GM03348 (cell line): ENCODE measurements at regions not wholly inside any gene's neighbourhood (a gene's known extent, or its start where the extent isn't known, plus 50 kb on each side); places are given as distances from the start of the nearest gene placed in this dataset.

Experiments used
- DNase-seq: peaks from one replicate; pipeline ENCODE4 v3.0.0; 2012; ENCODE audit warnings: low spot score

- DNase-seq: no peak
These were observed 107.3 kb upstream of the TMC3 start for GRCh38 chr15:81481346-81481745.

- peak; percentile 63 for DNase-seq
These were observed 106.6 kb upstream of the TMC3 start for GRCh38 chr15:81480645-81481053.

GRCh38 chr15:81478354-81478753, 104.3 kb upstream of the TMC3 start:
- DNase-seq: no peak

- no peak for DNase-seq
These were observed 101.9 kb upstream of the TMC3 start for GRCh38 chr15:81475926-81476325.

- DNase-seq: no peak
These were observed 101.5 kb upstream of the TMC3 start for GRCh38 chr15:81475471-81475870.

- no peak for DNase-seq
These were observed 99.9 kb upstream of the TMC3 start for GRCh38 chr15:81473946-81474345.

GRCh38 chr15:81473177-81473576, 99.2 kb upstream of the TMC3 start:
- DNase-seq: no peak

GRCh38 chr15:81471151-81471550, 97.1 kb upstream of the TMC3 start:
- DNase-seq: no peak

- DNase-seq: no peak
These were observed 95.1 kb upstream of the TMC3 start for GRCh38 chr15:81469154-81469553.

GRCh38 chr15:81466741-81467140, 92.7 kb upstream of the TMC3 start:
- no peak for DNase-seq

- DNase-seq: no peak
These were observed 80.0 kb upstream of the TMC3 start for GRCh38 chr15:81454024-81454423.

- no peak for DNase-seq
These were observed 76.7 kb upstream of the TMC3 start for GRCh38 chr15:81450721-81451120.

GRCh38 chr15:81449836-81450474, 75.9 kb upstream of the TMC3 start:
- DNase-seq: no peak

GRCh38 chr15:81443040-81443820, 69.2 kb upstream of the TMC3 start:
- no peak for DNase-seq

- DNase-seq: no peak
These were observed 68.4 kb upstream of the TMC3 start for GRCh38 chr15:81442454-81442853.

GRCh38 chr15:81434851-81435250, 60.8 kb upstream of the TMC3 start:
- DNase-seq: no peak

GRCh38 chr15:81433462-81433861, 59.4 kb upstream of the TMC3 start:
- no peak for DNase-seq

- no peak for DNase-seq
These were observed 58.2 kb upstream of the TMC3 start for GRCh38 chr15:81432179-81432578.

- no peak for DNase-seq
These were observed 53.2 kb upstream of the TMC3 start for GRCh38 chr15:81427176-81427575.

GRCh38 chr15:81425905-81426304, 51.9 kb upstream of the TMC3 start:
- no peak for DNase-seq
